OCI-LY1 (cell line): ENCODE measurements at regions not wholly inside any gene's neighbourhood (a gene's known extent, or its start where the extent isn't known, plus 50 kb on each side); places are given as distances from the start of the nearest gene placed in this dataset.
"Not testable (repeated sequence)": the region's sequence is repeated elsewhere in the genome, so short reads cannot be mapped to it uniquely, and the experiment has no call there.

Source experiments
- H2AFZ ChIP-seq: fragments of 200-600 bp; sonication (generic), shearing (Covaris generic); 2 replicates; pipeline ENCODE4 v1.6.0; 2014; ENCODE audit warnings: antibody characterized with exemption, mild to moderate bottlenecking, low read length
- H3F3A ChIP-seq: fragments of 200-600 bp; sonication (generic), shearing (Covaris generic); 2 replicates; pipeline ENCODE4 v1.6.0; 2014; ENCODE audit warnings: mild to moderate bottlenecking, antibody characterized with exemption, low read length, moderate library complexity; ENCODE audit not compliant: insufficient read depth
- H3K27ac ChIP-seq: fragments of 200-600 bp; sonication (generic); 2 replicates; pipeline ENCODE4 v1.5.1; 2014; ENCODE audit warnings: low read length, mixed run types, mild to moderate bottlenecking, low read depth; ENCODE audit not compliant: poor library complexity, severe bottlenecking
- H3K27me3 ChIP-seq: fragments of 200-600 bp; sonication (generic); 2 replicates; pipeline ENCODE4 v1.6.0; 2014; ENCODE audit warnings: antibody characterized with exemption, mild to moderate bottlenecking, low read length, moderate library complexity; ENCODE audit not compliant: insufficient read depth
- H3K36me3 ChIP-seq: fragments of 200-600 bp; sonication (generic); 2 replicates; pipeline ENCODE4 v1.6.1; 2014; ENCODE audit warnings: mild to moderate bottlenecking, antibody characterized with exemption, low read length, moderate library complexity, mixed read lengths; ENCODE audit not compliant: insufficient read depth
- H3K4me1 ChIP-seq: fragments of 200-600 bp; sonication (generic); 2 replicates; pipeline ENCODE4 v1.5.1; 2014; ENCODE audit warnings: mild to moderate bottlenecking, low read length, moderate library complexity; ENCODE audit not compliant: insufficient read depth, severe bottlenecking
- H3K4me2 ChIP-seq: fragments of 200-600 bp; sonication (generic), shearing (Covaris generic); 2 replicates; pipeline ENCODE4 v1.6.1; 2014; ENCODE audit warnings: low read length
- H3K4me3 ChIP-seq: fragments of 200-600 bp; sonication (generic); 2 replicates; pipeline ENCODE4 v1.5.1; 2014; ENCODE audit warnings: low read length, low read depth, mild to moderate bottlenecking, mixed read lengths; ENCODE audit not compliant: poor library complexity, severe bottlenecking
- H3K79me2 ChIP-seq: fragments of 200-600 bp; shearing (Covaris generic); 2 replicates; pipeline ENCODE4 v1.6.1; 2016; ENCODE audit warnings: mixed run types, low read length, mixed read lengths; ENCODE audit not compliant: insufficient read depth
- H3K9ac ChIP-seq: fragments of 200-600 bp; sonication (generic), shearing (Covaris generic); 2 replicates; pipeline ENCODE4 v1.6.1; 2014; ENCODE audit warnings: mild to moderate bottlenecking, low read length, mixed read lengths
- H3K9me2 ChIP-seq: fragments of 200-600 bp; sonication (generic), shearing (Covaris generic); 2 replicates; pipeline ENCODE4 v1.6.1; 2014; ENCODE audit warnings: low read depth, mild to moderate bottlenecking, low read length, mixed read lengths
- H3K9me3 ChIP-seq: fragments of 200-600 bp; shearing (Covaris generic); 2 replicates; pipeline ENCODE4 v1.6.1; 2014; ENCODE audit warnings: low read length, mixed read lengths
- H4K20me1 ChIP-seq: fragments of 200-600 bp; sonication (generic), shearing (Covaris generic); 2 replicates; pipeline ENCODE4 v1.6.0; 2016; ENCODE audit warnings: mild to moderate bottlenecking, low read length; ENCODE audit not compliant: insufficient read depth

DNA sequence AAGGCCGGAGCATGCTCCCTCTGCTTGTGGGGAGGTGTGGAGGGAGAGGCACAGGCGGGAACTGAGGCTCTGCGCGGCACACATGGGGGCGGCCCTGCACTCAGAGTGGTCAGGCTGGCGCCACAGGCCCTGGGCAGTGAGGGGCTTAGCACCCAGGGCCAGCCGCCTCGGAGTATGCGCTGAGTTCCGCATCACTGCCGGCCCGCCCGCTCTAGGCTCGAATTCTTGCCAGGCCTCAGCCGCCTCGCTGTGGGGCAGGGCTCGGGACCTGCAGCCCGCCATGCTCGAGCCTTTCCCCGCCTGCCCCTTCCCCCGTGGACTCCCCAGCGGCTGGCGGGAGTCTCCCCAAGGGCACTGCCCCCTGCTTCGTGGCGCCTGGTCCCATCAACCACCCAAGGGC lies 905.9 kb downstream of the SPATA31A6 start:
- not testable (repeated sequence) for H3K27ac ChIP-seq, H3K79me2 ChIP-seq

DNA sequence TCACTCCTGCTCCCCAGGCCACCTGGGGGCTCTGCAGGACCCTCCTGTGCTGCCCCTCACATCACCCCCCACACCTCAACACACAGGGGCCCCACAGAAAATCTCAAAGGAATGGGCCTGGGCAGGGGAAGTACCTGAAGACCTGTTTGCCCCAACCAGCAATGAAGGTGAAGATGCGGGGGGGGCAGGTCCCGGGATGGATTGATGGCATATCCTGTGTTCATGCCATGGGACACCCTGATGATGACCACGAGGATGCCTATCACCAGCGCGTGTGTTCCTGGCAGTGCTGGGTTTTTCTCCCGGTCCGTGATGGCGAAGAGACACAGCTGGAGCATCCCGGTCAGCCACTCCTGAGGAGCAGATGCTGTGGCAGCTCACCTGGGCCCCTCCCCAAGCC lies 926.9 kb downstream of the SPATA31A6 start:
- H3K4me3 ChIP-seq, H3F3A ChIP-seq, H3K4me1 ChIP-seq, H3K9me2 ChIP-seq, H2AFZ ChIP-seq, H3K9me3 ChIP-seq, H3K36me3 ChIP-seq, H3K27ac ChIP-seq, H3K27me3 ChIP-seq, H4K20me1 ChIP-seq, H3K9ac ChIP-seq, H3K79me2 ChIP-seq, H3K4me2 ChIP-seq: not testable (repeated sequence)

More for the DNA sequence above, 905.9 kb downstream of the SPATA31A6 start:
- not testable (repeated sequence) for H4K20me1 ChIP-seq, H3K4me3 ChIP-seq, H3K27me3 ChIP-seq, H3K9ac ChIP-seq, H3K4me2 ChIP-seq, H3K9me2 ChIP-seq, H3K4me1 ChIP-seq, H3K9me3 ChIP-seq, H3F3A ChIP-seq, H2AFZ ChIP-seq, H3K36me3 ChIP-seq

- not testable (repeated sequence) for H3K4me3 ChIP-seq, H3K4me1 ChIP-seq, H3K27ac ChIP-seq, H3K79me2 ChIP-seq, H3K9ac ChIP-seq, H3K4me2 ChIP-seq, H4K20me1 ChIP-seq, H2AFZ ChIP-seq, H3K9me2 ChIP-seq, H3K36me3 ChIP-seq, H3K9me3 ChIP-seq, H3F3A ChIP-seq, H3K27me3 ChIP-seq
Observed at GRCh38 chr9:43112846-43113245, 929.4 kb downstream of the SPATA31A6 start.

- H3K36me3 ChIP-seq, H3K4me1 ChIP-seq, H3K9ac ChIP-seq, H3K27me3 ChIP-seq, H3K4me3 ChIP-seq, H3K79me2 ChIP-seq, H2AFZ ChIP-seq, H3K9me3 ChIP-seq, H4K20me1 ChIP-seq, H3K4me2 ChIP-seq, H3K27ac ChIP-seq, H3K9me2 ChIP-seq, H3F3A ChIP-seq: not testable (repeated sequence)
Observed at GRCh38 chr9:43115813-43116229, 932.4 kb downstream of the SPATA31A6 start.

GRCh38 chr9:43118088-43118865 lies 934.8 kb downstream of the SPATA31A6 start:
- not testable (repeated sequence) for H3K9ac ChIP-seq, H3K4me3 ChIP-seq, H3K27me3 ChIP-seq, H4K20me1 ChIP-seq, H3K36me3 ChIP-seq, H3K9me2 ChIP-seq, H3K4me1 ChIP-seq, H3K27ac ChIP-seq, H3K4me2 ChIP-seq, H3K9me3 ChIP-seq, H2AFZ ChIP-seq, H3F3A ChIP-seq, H3K79me2 ChIP-seq

DNA sequence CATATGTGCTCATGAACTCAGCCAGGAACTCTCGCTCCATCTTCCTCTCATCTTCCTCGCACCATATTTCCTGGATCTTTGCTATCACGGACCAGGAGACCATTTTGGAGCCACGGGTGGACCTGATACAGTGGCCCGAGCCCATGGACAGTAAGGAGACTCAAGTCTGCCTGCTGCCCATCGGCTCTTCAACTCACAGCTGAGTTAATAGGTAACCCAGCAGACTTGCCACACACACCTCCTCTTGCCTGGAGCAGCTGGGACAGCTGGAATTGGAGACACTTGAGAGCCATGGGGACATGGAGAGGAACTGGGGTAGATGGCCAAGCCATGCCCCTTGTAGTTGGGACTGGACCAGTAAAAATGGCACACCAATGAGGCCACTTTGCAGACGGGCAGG lies 936.1 kb downstream of the SPATA31A6 start:
- H2AFZ ChIP-seq, H3K9me3 ChIP-seq, H3F3A ChIP-seq, H4K20me1 ChIP-seq, H3K4me2 ChIP-seq, H3K9ac ChIP-seq, H3K9me2 ChIP-seq, H3K4me3 ChIP-seq, H3K36me3 ChIP-seq, H3K79me2 ChIP-seq, H3K27me3 ChIP-seq, H3K27ac ChIP-seq, H3K4me1 ChIP-seq: not testable (repeated sequence)

DNA sequence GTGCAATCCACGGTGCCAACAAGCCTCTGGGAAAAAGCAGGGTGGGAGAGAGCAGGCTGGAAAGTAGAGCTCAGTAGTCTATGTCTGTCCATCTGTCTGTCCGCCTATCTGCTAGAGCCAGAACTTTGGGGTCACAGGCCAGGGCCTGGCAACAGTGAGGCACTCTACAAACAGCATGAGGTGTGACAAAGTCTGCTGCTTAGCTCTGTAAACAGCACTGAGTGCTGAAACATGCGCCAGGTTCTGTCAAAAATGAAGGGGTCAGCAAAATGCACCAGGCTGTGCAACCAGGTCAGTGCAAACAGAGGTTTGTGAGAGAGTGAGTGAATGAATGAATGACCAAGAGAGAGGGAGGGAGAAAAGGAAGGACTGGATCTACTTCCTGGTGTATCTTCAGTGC lies 936.5 kb downstream of the SPATA31A6 start:
- H3K4me3 ChIP-seq, H3K9me2 ChIP-seq, H3F3A ChIP-seq, H3K36me3 ChIP-seq, H3K79me2 ChIP-seq, H3K27me3 ChIP-seq, H3K9me3 ChIP-seq, H4K20me1 ChIP-seq, H3K9ac ChIP-seq, H3K27ac ChIP-seq, H2AFZ ChIP-seq, H3K4me1 ChIP-seq, H3K4me2 ChIP-seq: not testable (repeated sequence)

DNA sequence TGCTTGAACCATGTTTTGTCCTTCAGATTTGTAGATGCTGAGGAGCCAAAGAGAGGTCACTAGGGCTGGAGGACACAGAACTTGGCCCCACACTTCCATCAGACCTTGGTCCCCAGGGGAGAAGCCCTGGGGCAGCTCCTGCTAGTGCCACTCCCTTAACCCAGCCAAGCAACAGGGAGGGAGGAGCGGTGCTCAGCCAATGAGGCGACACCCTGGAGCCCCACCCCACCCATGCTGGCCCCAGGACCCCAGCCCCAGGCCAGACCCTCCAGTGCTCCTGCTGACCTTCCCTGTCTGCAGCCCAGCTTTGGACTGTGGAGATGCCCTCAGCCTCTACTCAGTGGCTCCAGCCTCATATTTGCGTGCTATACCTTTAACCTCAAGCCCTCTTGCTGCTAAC lies 942.4 kb downstream of the SPATA31A6 start:
- H3K4me2 ChIP-seq, H3K79me2 ChIP-seq, H2AFZ ChIP-seq, H3K4me3 ChIP-seq, H3K9ac ChIP-seq, H4K20me1 ChIP-seq, H3K36me3 ChIP-seq, H3K4me1 ChIP-seq, H3K9me2 ChIP-seq, H3K27ac ChIP-seq, H3K9me3 ChIP-seq, H3K27me3 ChIP-seq, H3F3A ChIP-seq: not testable (repeated sequence)
